GM19467 (cell line): ENCODE measurements at regions not wholly inside any gene's neighbourhood (a gene's known extent, or its start where the extent isn't known, plus 50 kb on each side); places are given as distances from the start of the nearest gene placed in this dataset.

Experiments used
- ATAC-seq: cut with Tn5 transposase; IDR thresholded peaks from one replicate; pipeline ENCODE4 v1.9.1; 2021; ENCODE audit warnings: mild to moderate bottlenecking, moderate library complexity; ENCODE audit not compliant: unreplicated experiment

DNA sequence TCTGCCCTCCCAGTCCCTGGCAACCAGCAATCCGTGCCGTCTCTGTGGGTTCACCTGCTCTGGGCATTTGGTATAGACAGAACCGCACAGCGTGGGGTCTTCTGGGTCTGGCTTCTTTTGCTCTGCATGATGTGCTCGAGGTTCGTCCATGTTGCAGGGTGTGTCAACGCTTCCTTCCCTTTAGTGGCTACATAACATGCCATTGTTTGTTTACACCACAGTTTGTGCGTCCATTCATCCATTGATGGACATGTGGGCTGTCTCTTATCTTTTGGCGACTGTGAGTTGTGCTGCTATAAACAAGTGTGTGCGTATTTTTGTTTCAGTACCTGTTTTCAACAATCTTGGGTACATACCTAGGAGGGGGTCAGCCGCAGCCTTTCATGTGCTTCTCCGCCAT, 149.5 kb upstream of the RPS6KA2 start:
- no peak for ATAC-seq

DNA sequence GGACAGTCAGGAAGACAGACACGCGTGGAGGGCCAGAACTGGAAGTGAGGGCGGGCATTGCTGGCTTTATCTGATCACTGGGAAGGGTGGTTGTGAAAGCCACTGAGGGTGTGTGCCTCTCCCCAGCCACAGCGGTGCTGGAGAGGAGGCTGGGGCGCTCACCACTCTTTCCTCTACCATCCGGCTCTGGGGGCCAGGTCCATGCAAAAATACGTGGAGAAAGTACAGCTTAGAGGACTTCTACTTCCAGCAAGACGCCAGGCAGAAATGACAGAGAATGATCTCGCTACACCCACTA, 148.8 kb upstream of the RPS6KA2 start:
- no peak for ATAC-seq

DNA sequence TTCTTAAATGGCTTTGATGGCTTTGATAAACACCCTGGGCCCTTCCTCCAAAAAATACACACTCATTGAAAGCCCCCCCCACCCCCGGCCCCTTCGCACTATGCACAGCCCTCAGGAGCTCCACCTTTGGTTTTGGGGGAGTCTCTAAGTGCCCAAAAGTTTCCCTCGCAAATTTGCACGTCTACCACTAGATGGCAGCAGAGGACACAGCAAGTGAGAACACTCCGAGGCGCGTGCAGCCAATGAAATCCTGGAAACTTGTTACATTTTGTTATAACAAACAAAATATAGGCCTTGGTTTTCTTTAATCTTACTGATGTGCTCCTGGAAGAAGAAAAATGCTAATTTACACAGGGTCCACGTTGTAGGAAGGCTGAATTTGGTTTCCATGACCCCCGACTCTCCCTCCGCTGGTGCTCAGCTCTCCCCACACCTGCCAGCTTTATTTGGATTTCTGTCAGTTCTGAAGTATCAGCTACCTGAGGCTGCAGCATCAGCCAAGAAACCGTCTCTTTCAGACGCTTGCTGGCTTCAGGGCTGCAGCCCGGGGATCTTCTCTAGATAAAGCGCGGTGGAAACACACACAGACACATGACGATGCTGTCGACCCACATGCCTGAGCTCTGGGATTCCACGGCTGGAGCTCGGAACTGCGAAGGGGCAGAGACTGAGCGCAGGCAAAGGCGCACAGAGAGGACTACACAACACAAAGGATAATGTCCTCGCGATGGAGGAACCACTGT, 148.3 kb upstream of the RPS6KA2 start:
- no peak for ATAC-seq

DNA sequence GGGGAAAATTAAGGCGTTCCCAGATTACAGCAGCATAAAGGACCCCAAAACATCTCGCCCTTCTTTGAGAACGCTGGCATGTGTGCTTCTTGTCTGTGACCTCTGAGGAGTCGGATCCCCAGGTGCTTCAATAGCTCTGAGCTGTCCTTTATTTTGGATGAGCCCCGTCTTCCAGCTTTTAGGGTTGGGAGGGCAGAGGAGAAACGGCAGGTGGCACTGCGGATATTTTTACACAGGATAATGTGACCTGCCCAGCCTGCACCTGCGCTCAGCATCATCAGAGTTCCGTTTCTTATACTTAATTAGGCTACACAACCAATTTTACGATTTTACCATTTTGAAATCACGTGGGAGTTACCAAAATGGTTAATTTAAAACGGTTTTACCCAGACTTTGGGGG, 147.7 kb upstream of the RPS6KA2 start:
- ATAC-seq = no peak

DNA sequence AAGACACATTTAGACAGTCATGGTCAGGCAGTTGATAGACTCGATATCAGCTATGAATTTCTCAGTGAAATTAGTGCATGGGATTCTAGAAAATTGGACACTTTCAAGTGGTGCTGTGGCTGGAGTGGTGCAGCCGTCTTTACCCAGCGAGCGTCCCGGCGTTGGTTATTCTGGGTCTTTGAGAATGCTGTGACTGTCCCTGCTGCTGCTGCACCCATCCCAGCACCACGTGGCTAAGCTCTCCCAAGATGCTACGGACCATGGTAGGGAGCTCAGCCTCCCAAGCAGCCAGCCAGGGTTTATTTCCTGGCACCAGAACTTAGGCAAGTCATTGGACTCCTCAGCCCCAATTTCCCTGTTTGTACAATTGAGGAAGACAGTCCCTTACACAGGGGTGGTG, 147.2 kb upstream of the RPS6KA2 start:
- ATAC-seq = no peak

DNA sequence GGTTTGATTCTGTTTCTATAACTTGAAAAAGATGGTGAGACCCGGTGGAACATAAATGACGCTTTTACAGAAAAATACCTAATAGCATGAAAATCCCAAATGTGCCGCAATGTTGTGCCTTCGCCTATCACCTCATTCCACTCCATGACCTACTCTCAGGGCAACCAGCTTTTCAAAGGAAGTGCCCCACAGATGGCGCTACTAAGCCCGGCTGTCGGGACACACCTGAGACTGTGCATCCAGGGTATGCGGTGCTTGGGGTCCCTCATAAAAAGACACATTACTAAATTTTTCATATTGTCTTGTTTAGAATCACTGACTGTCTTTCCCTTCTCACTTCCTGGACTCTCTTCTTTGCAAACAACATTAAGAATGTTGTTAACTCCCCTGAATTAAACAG, 145.5 kb upstream of the RPS6KA2 start:
- no peak for ATAC-seq

DNA sequence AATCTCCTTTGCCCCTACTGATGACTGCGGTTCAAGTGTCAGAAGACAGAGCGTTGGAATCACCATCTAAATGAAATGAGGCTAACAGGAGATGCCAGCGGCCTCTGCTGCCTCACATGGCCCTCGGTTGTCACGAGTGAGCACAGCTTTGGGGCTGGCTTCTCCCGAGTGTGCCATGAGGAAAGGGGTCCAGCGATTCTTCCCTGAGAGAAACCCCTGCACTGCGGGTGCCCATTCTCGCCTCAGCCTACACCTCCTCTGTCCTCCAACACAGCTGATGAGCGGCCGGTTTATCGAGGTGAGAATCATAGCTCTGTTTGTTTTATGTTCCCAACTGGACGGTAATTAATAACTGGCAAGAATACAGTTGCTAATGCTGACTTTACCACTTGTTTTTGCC, 144.7 kb upstream of the RPS6KA2 start:
- ATAC-seq = no peak

DNA sequence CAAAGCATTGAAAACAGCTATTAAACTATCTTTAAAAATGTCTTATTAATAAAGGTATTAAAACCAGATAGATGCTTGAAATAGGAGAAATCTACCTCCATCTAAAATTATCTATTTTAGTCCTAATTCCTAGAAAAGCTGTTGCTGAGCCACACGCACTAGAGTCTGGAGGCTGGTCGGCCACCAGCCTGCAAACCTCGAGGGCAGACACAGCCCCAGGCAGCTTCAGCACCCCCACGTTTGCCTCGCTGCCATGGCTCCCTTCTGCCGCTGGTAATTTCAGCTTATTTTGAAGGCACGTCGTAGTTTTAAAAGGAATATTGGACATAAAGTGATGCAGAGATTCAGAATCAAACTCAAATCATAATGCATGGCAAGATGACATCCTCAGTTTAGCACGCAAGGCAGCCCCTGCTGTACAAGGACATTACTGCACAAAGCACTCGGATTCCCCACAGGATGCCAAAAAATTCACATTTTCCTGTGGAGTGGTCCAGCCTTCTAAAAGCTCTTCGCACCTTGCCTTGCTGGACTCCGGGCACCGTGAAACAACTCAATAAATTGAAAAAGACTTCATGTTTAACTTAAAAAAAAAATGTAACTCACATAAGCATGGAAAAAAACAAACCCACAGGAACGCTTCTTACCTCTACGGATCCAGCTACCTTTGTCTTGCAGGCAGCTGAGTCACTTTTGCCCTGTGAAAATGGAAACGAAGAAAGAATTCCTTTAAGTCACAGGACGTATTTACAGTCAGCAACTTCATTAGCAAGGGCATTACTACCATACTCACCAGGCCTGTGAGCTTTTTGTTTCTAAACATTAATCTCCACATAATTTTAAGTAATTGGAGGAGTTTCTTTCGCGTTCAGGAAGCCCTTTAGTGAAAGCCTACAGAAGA, 143.4 kb upstream of the RPS6KA2 start:
- ATAC-seq = no peak

DNA sequence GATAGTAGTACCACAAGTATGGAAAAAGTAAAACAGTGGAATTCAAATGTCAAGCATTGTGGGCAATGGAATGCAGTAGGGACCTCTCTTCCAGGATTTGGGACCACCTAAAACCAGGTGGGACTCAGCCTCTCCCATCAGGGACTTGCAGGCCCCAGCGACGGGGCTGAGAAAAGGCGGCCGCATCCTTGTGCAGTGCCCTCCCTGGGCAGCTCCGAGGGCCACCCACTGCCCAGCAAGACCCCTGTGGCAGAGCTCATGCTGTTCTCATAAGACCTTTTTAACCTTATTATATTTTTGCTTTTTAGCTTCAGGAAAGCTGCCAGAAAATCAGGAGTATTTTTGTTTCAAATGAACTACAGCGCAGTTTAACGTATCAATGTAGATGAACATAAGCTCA, 142.6 kb upstream of the RPS6KA2 start:
- no peak for ATAC-seq

DNA sequence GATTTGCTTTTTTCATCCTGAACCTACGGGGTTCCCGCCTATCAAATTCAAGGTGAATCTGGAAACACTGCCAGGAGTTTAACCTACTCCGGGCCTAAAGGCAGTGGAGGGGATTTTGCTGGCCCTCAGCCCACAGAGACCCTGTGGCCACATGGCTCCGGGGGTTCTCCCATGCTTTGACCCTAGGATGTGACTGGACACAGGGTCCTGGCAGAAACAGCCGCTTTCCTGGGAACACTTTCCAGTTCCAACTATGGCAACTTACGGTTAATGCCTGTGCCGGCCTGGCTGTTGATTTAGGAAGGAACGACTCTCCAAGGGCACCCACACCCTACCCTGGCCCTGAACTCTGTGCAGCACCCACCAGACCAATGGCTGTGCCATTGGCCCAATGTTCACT, 141.7 kb upstream of the RPS6KA2 start:
- no peak for ATAC-seq

DNA sequence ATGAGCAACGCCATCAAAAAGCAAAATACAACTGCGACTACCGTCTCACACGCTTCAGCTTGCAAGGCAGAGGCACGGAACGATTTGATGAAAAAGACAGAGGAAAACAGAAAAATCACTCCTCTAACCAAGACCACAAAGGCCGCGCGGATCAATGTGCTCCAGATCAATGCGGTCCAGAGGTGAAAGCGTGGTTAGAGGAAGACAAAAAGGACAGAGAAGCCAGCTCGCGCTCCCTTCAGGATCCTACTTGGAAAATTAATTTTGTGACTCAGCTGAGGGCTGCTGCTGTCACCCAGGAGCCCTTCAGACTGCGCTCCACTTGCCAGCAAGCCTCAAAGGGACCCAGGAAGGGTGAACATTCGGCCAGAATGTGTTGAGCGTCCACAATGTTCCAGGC, 140.2 kb upstream of the RPS6KA2 start:
- ATAC-seq = no peak

DNA sequence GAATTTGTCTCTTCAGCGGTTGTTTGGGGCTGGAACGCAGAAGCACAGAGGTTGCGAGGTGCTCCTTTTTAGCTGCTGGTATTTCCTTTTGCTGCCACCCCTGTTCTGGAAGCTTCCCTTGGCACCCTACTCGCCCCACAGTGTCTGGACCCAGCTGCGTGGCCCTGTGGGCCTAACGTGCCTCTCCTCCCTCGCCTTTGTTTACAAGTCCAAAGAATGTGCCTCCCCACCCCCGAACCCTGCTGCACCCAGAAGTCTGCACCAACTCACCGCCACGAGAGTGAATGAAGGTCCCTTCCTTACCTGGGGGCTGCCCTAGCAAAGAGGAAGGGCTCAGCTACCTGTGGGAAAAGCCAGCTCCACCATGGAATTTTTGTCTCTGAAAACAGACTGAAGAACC, 139.7 kb upstream of the RPS6KA2 start:
- ATAC-seq = no peak

DNA sequence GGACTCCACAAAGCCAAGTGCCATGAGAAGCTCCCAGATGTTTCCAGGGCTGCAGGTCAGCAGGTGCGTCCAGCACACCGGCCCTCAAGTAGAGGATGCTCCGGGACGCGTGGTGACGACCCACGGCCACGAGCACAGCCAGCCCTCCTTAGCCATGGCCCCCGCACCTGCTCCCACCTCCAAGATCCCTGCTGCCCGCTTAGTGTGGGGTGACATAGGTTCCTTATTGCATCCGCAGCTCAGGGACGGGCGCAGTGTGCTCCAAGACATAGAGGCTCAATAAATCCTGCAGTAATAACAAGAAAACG, 138.1 kb upstream of the RPS6KA2 start:
- ATAC-seq = no peak

DNA sequence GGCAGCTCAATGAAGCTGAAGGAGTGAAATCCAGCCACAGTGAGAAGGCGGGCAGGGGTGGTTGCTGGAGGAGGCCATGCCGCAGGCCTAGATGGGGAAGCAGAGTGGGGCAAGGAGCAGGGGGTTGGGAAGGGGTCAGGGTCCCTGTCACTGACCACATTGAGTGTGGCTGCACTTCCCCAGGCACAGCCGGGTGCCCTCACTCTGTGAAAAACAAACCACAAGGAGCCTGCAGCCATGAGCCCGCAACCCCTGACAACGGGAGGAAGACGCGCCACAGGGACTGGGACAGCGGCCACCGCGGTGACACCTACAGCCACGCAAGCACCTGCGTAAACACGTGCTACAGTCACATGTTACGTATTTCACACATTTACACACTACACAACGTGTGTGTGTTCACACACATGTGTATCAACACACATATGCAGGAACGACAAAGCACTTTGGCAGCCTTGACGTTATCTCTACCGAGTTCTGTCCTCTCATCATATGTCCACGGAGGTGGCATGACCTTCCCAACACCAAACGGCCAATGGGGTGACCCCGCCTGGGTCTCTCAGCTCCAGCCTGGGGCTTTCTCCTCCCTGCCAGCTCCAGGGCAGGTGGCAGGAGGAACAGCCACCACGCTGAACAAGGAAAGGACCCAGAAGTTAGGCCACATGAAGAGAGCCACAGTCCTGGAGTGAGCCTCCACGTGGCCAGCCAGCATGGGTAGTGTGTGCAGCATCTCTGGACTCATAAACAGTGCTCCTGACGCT, 137.6 kb upstream of the RPS6KA2 start:
- no peak for ATAC-seq

DNA sequence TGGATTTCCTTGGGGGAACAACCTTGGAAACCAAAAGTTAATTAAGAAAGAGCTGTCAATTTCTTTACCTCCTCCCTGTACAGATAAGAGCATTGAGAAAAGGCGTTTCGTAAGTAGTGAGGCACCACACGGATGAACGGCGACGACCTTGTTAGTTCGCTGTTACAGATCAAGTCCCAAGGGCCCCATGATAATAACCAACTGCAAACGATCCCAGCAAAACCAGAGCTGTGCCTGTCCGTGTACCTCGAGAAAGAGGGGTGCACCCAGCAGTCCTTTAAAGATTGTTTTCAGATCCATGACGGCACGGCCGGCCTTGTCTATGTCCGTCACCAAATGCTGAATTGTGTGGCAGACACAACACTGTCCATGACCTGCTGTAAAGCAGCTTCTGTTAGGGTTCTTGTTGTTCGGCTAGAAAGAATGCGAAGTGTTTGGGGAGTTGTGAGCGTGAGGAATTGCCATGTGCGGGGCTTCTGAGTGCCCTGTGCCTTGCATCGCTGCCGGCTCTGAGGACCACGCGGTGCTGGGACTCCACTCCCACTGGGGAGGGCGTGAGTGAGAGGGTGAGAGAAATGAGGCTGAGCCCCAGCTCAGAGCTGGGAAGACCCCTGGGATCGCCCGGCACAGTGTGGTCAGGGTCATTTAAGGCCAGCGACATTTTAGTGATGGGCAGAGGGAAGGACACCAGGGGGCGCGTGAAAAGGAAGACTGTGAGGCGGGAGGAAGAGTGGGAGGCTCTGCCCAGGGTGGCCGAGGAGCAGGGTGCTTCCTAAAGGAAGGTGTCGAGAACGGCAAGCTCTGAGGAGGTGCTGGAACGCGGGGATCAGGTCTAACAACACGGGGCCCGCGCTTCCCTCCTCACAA, 136.8 kb upstream of the RPS6KA2 start:
- ATAC-seq = no peak

DNA sequence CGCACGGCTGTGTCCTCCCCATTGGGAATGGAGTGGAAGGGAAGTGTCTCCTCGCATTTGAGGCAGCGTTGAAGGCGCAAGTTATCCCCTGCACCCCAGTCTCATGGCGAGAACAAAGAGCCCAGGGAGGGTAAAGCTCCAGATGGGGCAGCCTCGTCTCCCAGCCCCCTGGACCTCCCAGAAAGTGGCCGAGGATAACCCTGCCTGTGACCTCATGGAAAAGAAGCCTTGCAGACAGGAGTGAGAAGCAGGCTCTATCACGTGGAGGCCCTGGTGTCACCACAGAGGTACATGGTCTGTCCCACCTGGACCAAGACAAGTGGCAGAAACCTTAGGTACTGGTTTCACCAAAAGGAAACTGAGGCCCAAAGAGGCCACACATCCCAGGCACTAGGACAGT, 134.8 kb upstream of the RPS6KA2 start:
- no peak for ATAC-seq

DNA sequence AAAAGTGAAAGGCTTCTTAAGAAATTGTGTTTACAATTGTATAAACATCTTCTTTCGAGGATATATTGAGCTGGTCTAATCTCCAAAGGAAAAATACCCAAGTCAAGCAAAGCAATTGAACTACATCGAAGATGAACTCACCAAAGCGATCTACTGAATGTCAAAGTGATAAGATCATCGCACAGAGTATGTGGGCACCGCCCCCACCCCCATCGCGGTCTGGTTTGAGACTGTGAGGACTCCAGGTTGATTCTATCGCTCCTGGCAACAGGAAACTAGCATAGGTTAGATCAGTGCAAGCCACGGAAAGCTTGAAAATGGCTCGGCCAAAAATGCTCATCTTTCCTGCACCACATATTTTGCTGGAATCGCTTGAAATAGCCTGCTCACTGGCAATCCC, 133.2 kb upstream of the RPS6KA2 start:
- no peak for ATAC-seq

DNA sequence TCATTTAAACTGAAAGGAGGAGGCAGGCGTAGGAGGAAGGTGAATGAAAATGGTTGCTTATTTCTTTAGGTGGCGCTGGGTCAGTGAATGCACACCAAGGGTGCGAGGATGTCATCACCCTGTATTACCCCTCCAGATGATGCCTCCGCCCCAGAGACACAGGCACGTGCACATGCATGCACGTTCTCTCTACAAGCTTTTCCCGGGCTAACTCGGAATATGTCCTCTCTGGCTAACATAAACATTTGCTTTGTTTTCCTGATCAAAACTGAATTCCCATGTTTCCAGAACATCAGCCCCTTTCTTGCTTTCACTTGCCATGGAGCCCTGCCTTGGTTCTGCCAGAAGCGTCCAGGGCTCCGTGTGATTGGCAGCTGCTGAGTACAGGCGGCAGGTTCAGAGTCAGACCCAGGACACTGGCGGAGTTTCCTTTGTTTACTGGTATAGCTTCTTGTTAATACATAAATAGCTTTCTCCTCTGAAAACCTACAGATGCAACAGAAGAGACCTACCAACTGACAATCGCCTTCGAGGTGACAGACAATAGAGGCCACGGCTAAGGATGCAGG, 131.2 kb upstream of the RPS6KA2 start:
- ATAC-seq = no peak

DNA sequence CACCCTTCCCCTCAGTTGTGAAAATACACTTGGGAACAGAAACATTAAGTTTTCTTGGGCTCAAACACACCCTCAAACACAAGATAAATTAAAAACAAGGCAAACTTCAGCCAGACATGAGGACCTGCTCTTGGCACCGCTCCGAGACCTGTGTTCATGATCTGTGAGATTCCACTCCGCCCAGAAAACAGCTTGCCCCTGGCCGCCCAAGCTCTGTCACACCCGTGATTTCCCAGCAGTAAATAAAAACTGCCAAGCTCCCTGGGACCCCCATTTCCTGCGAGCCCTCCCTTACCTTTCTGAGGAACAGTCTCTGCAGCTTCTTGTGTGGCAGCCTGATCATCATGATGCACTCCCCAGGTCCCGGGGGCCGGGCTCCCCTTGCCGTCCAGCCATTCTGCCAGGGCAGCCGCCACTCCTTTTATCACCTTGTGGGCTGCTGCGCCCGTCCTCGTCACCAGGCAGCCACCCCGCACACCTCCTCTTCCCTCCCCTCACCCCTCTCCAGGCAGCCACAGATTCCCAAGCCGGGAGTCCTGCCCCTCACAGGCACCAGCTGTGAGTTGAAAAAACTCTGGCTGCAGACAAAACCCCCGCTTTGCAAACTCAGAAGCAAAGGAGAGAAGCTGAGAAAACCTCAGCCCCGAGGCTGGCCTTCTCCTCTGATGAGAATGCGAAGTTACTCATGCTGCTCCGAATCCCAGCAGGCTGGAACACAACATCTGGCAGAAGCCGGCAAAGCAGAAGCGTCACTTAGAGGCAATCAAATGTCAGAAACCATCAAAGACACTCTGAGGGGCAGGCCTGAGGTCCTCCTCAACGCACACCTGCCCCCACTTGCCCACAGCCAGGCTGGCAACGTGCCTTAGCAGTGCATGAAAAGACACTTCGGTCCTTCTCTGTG, 130.4 kb upstream of the RPS6KA2 start:
- ATAC-seq = no peak
